NCI-H2029 (cell line): ENCODE measurements at regions not wholly inside any gene's neighbourhood (a gene's known extent, or its start where the extent isn't known, plus 50 kb on each side); places are given as distances from the start of the nearest gene placed in this dataset.

Experiments used
- DNase-seq: peaks from one replicate; lab custom pipeline; 2025; lab: John Stamatoyannopoulos, UW

DNA sequence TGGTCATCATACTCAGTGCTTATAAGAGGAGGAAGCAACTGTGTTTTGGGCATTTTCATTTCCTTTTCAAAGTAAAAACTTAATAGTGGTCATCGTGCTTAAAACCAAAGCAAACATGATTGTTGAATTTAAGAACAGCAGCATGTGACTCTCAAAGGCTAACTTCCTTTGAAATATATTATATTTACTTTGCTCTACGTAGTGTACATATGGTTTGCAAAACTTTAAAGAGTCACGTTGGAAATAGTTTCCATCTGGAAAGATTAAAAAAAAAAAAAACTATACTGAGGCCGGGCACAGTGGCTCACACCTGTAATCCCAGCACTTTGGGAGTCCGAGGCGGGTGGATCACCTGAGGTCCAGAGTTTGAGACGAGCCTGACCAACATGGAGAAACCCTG lies 367.9 kb upstream of the BCHE start:
- DNase-seq: no peak

DNA sequence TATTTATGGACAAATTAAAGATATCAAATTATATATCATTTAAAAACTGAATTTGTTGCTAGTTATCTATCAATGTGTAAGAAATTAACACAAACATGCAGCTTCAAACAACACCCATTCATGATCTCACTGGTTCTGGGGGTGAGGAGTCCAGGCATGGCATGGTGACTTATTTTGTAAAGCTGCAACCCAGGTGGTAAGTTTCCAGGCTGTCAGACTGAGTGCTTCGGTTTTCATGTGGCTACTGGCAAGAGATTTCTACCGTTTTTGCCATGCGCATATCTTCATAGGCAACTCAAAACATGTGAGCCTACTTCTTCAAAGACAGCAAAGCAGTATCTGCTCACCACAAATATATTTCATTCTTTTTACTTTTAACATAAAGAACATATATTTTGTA lies 364.3 kb upstream of the BCHE start:
- no peak for DNase-seq

DNA sequence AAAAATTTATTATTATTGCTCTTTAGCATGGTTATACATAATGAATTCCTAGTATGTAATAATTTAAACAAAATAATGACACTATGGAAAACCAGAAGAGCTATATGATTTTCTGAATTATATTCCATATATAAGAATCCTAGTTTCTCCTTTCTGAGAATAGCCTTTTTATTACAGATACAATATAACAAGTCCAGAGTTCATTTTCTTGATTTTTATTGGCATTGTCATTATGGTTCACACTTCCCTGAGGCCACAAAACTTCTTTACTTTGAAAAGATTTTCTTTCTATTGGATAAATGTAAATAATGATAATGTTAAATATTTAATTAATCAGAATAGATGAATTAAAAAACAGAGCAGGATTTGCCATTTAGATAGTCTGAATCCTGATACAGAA lies 362.3 kb upstream of the BCHE start:
- DNase-seq: no peak

DNA sequence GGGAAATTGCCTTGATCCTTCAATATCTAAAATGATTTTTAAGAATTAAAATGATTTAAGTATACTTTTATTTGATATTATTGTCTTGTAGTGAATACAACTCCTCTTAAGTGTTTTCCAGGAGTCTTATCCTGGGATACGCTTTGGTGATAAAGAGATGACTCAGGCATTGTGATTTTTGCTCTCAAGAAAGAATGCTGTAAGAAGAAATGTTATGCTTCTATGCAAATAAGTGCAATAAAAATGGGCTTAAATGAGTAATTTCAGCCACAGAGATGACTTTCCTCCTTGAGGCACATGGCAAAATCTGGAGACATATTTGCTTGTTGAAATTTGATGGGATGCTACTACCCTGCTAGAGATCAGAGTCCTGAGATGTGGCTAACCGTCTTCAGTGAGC lies 358.6 kb upstream of the BCHE start:
- DNase-seq: no peak

DNA sequence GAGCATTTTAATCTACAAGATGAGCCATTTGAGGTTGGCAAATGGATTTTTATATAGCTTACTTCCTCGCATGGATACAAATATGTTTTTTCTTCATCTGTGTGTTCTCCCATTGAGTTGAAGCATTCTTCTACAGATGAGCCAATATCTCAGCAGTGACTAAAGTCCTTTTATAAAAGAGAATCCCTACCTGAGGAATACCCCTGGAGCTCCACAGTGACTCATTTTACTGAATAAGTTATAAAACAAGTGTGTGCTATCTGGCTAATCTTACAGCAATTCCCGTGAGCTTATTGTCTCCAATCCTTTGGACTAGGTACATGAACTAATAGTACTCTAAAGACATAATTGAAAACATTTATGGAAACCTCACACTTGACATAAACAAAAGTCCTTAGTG lies 354.2 kb upstream of the BCHE start:
- no peak for DNase-seq

DNA sequence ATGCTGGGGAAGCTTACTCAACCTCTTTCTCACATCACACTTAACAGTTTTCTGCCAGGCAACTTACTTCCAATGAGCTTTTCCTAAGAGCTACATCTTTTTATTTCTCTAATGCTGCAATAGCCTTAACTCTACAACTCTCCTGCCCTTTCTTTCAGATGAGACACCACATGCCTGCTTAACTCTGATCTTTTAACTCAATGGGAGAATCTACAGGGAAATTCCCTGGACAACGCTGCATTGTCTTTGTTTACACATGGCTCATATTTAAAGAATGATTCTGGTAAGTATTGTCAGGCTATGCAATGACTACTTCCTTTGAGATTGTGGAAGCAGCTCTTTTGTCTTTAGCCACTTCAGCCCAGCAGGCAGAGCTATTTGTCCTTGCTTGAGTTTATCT lies 353.1 kb upstream of the BCHE start:
- no peak for DNase-seq

DNA sequence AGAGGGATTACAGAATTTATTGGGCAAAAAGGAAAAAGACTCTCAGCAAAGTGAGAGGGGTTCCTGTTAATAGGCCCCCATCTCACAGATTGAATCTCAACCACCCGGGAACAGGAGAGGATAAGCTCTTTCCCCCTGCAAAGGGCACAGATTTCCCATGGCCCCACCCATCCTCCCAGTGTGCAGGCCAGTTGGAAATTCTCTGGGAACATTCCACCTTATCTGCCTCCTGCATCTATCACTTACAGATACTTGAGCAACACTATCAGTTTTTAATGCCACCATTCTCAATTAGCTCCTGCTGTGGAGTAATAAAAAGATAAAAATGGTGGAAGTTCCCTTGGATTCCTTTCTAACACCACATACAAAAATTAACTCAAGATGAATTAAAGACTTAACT lies 350.0 kb upstream of the BCHE start:
- no peak for DNase-seq

DNA sequence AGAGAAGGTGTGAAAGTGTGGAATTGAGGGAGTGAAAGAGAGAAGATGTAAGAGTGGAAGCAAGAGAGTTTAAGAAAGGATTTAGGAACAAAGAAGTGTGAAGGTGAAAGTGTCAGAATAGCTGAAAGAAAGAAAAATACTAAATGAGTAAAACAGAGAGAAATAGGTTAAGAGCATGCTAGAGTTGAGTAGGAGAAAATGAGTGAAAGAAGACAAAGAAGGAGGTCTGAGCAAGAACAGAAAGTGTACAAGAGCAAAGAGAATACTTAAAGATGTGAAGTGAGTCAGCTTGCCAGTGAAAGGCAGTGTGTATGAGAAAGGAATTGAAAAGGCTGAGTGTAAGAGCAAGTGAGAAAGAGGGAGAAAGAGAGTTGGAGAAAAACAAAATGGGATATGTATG lies 348.8 kb upstream of the BCHE start:
- DNase-seq: no peak

DNA sequence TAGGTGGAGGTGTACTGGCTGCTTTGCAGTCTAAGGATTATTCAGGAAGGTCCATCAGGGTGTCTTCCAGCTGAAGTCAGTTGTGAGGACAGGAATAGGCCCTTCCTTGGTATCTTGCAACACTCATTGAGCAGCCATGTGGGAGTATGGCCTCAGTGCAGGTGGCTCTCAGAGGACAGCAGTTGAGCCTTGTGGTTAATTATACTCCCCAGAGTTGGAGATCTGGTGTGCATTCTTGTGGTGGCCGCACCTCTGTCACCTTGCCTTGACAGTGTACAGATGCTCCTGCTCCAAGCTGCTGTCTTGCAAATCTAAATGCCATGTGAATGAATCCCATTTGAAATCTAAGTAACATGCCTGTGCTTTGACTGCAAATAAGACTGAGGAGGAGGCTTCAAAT lies 339.9 kb upstream of the BCHE start:
- no peak for DNase-seq

DNA sequence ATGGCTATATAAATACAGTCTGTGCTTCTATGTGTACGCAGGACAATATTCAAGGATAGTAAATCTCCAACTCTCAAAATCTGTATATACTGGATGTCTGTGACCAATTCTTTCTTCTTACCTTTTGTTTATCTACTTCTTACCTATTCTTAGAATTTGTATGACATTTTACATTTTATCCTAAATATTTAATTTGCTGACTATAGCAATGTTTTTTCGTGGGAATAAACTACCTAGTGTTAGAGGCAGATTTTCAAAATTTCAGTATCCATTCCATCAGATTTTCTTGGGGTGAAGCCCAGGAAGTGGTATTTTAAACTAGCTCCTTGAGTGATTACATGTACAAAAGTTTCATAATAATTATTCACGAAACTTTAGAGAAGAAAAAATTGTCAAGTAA lies 334.5 kb upstream of the BCHE start:
- DNase-seq: no peak

DNA sequence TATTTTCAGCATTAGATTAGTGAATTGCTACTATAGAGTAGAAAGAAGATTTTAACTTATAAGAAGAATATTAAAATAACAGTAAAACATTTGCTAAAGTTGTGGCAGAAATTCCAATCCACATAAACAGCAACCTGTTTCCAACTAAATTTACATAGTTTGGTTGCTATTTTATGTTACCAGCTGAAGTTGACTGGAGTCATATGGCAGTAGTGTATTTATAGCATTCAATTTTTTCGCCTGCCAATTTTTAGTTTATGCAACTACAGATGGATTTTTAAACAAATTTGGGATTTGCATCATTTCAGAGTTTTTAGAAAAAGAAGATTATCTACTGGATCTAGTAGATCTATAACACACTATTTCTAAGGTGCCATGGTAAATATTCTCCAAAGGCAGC lies 332.5 kb upstream of the BCHE start:
- no peak for DNase-seq

DNA sequence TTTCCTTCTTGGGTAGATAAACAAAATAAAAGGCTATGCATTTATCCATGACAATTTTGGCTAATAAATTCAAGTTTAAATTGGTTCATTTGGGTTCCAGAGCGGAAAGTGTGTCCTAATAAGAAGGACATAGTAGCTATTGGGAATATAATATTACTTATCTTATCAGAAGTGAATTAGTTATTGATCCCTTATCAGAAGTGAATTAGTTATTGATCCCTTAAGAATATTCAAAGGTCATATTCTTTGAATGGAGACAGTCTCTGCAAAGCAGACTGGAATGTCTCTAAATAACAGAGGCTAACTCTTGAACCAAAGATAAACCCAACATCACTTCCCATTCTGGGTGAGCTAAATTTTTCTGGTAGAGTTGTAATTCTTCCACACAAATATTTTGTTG lies 290.7 kb upstream of the BCHE start:
- no peak for DNase-seq

DNA sequence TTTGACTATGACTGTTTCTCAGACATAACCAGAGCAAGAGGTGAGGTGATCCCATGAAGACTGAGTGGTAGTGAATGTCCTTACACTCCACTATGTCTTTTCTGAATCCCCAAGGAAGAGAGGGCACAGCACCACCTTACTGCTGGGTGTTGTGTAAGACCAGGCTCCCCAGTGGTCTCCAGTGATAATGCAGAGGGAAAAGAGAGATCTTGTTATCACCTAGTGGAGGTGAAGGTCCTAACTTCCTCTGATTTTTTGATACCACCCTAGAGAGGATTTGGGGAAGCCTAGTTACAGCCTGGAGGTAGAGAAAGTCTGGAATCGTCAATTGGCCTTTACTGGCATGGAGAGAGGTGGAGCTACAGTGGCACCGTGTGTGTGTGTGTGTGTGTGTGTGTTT lies 288.0 kb upstream of the BCHE start:
- no peak for DNase-seq

DNA sequence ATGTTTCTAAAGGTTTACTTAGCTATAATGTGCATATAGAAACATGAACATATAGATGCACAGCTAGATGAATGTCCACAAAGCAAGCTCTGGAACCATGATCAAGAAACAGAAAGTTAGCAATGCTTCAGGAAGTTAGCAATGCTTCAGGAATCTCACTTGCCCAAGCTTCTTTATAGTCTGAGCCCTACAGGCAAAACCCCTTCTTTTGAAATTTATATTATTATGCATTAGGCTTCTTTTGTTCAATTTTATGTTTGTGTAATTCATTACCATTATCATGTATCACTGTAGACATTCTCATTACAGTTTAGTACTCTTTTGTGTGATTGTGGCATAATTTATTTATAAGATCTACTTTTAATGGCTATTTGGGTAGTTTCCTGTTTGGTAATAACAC lies 286.4 kb upstream of the BCHE start:
- no peak for DNase-seq

DNA sequence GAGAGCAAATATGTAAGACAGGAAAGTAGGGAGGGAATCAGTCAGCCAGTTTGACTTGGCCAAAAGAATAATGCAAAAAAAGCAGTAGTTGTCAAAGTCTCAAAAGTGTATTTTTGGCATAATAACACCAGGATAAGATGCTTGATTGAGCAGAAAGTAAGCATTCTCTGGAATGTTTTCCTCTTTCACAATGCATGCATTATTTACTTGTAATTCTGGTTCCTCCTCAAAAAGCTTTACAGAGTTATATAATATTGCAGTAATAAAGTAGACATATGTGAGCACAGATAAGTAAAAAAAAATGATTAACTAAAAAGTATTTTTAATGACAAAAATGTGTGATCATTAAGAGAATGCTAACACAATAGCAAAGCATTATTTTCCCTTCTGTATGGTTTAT lies 285.9 kb upstream of the BCHE start:
- DNase-seq: no peak

DNA sequence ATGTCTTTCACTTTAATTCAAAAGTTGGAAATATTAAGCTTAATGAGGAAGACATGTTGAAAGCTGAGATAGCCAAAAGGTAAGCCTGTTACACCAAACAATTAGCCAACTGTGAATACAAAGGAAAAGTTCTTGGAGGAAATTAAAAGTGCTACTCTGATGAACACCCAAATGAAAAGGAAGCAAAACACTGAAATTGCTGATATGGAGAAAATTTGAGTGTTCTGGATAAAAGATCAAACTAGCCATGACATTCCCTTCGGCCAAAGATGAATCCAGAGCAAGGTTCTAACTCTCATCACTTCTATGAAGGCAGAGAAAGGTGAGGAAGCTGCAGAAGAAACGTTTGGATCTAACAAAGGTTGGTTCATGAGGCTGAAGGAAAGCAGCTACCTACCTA lies 280.8 kb upstream of the BCHE start:
- no peak for DNase-seq

DNA sequence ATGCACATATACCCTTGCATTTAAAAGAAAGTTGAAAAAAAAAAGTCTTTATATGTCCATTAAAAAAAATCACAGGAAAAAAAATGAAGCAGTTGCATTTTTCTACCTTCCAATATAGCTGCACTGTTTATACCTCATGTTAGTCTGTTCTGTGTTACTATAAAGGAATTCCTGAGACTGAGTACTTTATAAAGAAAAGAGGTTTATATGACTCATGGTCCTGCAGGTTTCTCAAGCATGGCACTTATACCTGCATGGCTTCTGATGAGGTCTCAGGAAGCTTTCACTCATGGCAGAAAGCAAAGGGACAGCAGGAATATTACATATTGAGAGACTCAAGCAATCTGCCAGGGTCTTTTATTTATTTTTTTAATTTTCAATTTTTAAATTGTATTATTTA lies 277.2 kb upstream of the BCHE start:
- no peak for DNase-seq

DNA sequence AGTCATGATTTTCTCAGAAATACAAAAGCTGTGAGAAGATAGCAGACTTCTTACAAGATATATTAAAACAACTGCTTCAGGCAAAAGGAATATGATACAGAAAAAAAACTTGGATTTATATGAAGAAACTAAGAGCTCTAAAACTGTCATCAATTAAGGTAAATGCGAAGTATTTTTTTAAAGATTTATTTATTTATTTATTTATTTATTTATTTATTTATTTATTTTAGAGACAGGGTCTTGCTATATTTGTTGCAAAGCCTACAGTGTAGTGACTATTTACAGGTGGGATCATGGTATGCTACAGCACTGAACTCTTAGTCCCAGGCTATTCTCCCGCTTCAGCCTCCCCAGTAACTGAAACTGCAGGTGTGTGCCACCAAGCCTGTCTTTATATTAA lies 274.3 kb upstream of the BCHE start:
- DNase-seq: no peak

DNA sequence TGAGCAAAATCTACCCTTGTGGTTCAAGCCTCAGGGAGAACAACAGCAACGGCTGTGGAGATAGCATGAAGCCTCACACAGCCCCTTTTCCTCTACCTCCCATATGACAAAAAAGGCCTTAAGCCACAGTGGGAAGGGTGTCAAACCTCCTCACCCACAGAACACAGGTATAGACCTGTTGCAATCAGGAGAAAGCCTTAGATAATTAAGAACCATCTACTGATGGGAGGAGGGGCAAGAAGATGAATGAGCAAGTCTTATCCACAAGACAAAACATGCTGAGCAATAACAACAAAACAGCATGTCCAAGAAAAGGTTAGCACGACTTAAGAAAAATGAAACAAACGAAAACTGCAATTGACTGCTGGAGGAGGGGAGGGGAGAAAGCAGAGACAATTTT lies 272.9 kb upstream of the BCHE start:
- DNase-seq: no peak

DNA sequence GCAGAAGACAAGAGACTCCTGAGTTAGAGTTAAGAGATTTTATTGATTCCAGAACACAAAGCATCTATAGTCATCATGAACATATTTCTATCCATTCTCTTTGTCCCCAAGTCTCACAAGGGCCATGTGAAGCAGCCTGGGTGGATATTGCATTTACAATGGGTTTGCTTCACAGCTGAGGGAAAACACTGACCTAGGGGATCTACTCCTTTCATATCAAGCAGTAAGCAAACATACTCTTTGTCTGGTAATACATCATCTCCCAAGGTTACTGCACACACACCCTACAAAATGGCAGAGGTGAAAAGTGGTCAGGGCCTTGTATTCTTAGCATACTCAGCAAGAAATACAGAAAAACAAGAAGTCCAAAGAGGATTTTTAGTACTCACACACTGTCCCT lies 267.7 kb upstream of the BCHE start:
- no peak for DNase-seq

DNA sequence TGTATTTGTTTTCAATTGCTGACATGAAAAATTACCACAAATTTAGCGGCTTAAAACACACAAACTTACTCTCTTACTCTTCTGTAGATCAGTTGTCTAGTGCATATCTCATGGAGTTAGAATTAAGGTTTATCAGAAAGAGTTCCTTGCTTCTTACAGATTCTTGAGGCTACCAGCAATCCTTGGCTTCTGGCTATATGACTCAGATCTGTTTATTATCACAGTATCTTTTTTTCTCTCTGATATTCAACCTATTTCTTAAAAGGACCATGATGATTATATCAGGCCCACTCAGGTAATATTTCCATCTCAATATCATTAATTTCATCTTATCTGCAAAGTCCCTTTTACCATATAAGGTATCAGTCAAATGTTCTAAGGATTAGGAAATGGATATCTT lies 263.5 kb upstream of the BCHE start:
- DNase-seq: no peak

DNA sequence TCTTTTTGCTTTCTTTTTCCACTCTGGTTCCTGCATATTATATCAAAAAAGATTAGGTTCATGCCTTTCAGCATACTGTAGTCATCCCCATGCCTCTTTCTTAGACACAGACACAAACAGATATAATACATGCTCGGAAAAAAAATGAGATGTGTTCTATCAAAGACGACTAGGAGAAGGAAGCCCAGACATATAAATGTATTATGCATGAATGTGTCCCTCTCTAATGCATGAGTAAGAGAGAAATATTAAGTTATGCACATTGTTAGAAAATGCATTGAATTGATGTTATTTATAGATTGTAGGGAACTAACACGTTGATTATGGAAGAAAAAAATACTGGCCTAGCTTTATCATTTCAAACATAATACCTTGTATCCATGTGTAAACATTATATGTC lies 252.4 kb upstream of the BCHE start:
- no peak for DNase-seq

DNA sequence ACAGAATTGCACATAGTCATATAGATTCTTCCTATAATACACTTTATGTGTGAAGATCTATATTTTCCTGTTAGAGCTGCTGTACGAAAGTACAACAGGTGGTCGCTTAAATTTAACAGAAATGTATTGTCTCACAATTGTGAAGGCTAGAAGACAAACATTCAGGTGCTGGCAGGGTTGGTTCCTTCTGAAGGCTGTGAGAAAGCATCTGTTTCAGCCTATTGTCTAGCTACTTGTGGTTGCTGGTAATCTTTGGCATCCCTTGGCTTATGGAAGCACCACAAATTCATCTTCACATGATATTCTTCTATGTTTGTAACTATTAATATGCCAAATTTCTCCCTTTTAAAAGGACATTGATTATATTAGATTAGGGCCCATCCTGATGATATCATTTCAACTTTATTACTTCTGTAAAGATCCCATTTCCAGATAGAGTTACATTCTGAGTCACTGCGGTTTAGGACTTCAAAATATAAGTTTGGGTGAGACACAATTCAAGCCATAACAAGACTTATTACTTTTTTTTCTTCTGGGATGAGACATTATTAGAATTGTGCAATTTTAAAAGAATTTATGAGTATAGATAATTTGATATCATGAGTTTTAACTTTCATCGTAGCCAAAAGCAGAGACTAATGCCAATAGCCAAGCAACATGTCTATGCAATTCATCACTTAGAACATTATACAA lies 248.1 kb upstream of the BCHE start:
- DNase-seq: no peak

DNA sequence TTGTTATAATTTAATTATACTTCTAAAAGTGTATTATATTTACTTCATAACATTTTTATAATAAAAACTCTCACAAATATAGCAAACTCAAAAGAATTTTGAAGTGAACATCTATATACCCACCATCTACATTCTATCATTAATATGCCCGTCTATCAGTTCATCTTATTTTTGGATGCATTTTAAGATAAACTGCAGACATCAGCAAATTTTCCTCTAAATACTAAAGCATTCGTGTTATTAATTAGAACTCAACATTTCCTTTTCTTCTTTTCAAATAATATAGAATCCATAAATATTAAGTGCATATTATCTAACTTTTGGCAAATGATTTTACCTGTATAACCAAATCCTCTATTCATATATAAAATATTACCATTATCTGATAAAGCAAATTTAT lies 242.9 kb upstream of the BCHE start:
- no peak for DNase-seq

DNA sequence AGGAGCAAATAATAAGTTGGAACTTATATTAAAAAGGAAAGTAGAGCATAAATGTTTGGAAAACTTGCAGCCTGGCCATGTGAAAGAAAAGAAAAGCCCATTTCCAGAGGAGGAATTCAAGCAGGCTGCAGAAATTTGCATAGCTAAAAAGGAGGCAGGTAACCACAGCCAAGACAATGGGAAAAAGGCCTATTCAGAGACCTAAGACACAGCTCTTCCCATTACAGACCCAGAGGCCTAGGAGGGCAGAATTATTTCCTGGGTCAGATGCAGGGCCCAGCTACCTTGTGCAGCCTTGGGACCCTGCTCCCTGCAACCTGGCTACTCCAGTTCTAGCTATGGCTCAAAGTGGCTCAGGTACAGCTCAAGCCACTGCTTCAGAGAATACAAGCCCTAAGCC lies 234.6 kb upstream of the BCHE start:
- DNase-seq: no peak
